GM12874 (cell line): ENCODE measurements at regions not wholly inside any gene's neighbourhood (a gene's known extent, or its start where the extent isn't known, plus 50 kb on each side); places are given as distances from the start of the nearest gene placed in this dataset.

Experiments used
- TF ChIP-seq, protein P1 (sequence below): IDR thresholded peaks from 2 replicates; pipeline ENCODE4 v1.5.1; 2011; ENCODE audit warnings: low read depth, mild to moderate bottlenecking, control low read depth, low read length, moderate library complexity; ENCODE audit not compliant: insufficient read depth

DNA sequence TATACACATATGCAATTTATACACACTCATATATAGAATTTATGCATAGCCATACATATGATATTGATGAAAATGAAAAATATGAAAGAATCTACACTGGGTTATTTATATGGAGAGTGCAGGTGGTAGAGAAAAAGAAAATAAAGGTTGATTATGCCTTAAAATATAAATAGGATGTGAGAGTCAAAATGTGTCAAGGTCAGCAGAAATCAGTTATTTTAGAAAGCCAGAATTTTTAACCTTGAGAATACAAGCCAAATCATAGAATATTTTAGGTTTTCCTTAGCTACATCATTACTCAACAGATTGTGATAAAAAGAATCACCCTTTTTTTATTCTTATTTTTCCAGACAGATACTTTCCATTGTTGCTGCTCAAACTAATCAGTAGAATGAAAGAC, 146.2 kb downstream of the SLC6A15 start:
- TF ChIP-seq, protein P1, sequence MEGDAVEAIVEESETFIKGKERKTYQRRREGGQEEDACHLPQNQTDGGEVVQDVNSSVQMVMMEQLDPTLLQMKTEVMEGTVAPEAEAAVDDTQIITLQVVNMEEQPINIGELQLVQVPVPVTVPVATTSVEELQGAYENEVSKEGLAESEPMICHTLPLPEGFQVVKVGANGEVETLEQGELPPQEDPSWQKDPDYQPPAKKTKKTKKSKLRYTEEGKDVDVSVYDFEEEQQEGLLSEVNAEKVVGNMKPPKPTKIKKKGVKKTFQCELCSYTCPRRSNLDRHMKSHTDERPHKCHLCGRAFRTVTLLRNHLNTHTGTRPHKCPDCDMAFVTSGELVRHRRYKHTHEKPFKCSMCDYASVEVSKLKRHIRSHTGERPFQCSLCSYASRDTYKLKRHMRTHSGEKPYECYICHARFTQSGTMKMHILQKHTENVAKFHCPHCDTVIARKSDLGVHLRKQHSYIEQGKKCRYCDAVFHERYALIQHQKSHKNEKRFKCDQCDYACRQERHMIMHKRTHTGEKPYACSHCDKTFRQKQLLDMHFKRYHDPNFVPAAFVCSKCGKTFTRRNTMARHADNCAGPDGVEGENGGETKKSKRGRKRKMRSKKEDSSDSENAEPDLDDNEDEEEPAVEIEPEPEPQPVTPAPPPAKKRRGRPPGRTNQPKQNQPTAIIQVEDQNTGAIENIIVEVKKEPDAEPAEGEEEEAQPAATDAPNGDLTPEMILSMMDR: no peak

DNA sequence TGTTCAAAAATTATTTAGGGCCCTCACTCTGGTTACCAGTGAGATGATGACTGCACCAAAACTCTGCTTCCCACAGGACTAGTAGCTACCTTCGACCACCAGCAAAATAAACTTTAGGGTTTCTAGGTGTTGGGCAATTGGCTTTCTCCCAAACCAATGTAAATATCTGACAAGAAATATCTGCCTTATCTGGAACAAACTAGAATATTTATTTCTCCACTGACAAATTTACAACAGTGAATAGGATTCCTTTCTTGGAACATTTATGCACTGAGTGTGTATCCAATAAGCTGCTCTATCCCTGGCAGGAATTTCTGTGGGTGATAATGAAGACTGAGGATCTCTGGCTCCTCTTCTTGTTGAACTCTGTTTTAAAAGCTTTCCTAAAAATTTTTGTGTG, 148.6 kb downstream of the SLC6A15 start:
- TF ChIP-seq, protein P1: no peak

DNA sequence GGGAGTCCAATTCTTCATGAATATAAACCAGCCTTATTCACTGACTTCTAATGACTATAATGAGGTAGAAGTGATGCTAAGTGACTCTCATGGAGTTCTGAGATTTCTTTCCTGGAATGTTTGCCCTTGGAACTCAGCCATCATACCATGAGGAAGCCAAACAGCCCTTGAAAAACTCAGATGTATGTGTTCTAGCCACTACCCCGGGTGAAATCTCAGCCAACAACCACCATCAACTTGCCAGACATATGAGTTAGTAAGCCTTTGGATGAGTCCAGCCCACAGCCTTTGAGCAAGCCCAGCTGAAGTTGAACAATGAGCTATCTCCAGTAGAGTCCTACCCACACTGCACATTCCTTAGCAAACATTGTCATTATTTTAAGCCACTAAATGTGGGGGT, 149.5 kb downstream of the SLC6A15 start:
- TF ChIP-seq, protein P1: no peak

DNA sequence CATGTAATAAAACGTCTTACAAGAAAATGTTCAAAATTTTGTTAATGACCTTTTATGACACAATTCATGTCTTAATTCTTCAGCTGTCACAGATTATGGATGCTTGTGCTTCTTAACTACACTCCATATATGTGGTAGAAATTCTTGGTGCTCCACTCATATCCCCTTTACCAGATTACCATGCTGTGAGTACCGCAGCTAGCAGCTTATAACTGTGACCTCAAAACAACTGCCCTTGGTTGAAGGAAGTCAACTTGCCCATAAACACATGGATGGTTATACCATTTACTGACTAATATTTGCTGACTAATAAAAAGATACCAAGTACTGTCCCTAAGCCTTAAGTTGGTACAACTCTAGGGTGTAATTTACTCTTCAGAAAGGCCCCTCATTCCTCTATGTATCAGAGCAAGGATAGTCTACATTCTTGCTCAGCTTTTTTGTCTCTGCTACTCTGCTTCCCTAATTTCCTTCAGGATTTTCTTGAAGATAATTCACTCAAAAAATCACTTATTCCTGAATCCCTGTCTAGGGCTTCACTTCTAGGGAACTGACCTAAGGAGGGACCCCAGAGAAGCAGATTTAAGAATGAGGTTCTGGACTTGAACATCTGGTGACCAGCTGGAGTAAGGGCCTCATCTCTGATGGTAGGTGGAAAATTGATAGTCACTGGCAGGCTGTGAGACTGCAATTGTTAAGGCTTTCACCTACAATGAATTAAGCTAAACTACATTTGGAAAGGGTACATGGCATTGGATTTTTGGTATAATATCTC, 152.3 kb downstream of the SLC6A15 start:
- TF ChIP-seq, protein P1: no peak

DNA sequence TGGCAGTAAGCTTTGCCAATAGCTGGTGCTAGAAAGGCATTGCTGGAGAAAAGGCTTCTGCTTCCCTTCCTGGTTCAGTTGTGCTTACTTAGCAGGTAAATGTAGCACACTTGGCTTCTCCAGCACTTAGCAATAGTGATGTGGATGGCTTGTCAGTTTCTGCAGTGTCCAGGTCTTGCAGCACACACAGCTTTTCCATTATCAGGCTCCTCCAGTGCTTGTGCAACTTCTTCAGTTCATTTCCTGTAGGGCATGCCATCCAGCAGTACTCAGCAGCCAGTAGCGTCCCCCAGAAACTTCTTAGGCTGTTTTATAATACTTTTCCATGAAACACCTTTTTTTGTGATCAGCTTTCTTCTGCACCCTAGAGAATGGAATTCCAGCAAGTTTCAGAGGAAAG, 154.6 kb downstream of the SLC6A15 start:
- TF ChIP-seq, protein P1: no peak

DNA sequence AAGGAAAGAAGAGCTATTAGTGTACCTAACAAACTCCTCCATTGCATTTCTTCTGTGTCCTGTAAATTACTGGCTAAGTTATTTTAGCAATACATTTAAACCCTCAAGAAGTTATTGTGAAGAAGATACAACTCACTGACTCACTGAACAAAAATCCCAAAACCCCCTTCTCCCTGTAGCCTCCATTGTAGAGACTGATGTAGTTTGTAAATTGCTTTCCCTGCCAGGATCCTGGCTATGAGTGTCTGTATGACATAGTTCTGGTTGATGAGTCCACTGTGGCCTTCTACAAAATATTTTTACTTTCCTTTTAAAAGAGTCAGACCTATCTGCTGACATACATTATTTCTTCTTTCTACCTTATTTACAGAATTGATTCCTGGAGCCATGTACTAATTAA, 155.6 kb downstream of the SLC6A15 start:
- TF ChIP-seq, protein P1: no peak

DNA sequence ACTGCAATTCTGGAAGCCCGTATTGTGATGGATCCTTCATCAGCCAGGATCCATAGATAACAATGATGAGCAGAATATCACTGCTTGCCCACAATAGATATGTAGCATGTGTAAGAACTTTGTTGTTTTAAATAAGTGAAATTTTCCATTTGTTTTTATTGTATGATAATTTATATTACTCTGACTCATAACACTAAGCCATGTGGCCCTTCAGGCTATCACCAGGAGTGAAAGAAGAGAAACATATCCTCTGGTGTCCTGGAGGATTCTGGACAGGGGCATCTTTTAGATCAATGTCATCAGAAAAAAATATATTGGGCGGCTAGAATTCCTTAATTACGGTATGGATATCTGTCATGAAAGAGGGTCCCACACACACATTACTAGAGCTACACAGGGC, 167.5 kb downstream of the SLC6A15 start:
- TF ChIP-seq, protein P1: no peak
